T-cell (primary cell): ENCODE measurements at regions not wholly inside any gene's neighbourhood (a gene's known extent, or its start where the extent isn't known, plus 50 kb on each side); places are given as distances from the start of the nearest gene placed in this dataset.

ENCODE experiments used
- ATAC-seq, 4 experiments: fragments of 200-7000 bp in 3 of 4; fragments of 150-1000 bp in 1 of 4; cut with Tn5 transposase; replicated peaks in 1 of 4; 1 replicate in 3 of 4; 2 replicates in 1 of 4; pipeline ENCODE4 v1.10.0; 2021; ENCODE audit warnings: moderate library complexity in 3 of 4, mild to moderate bottlenecking in 2 of 4, moderate number of reproducible peaks in 1 of 4
- CTCF ChIA-PET, 2 donors: fragments of 300-600 bp; sonication (Branson Sonifier 250); formaldehyde crosslinking; loops; one replicate each; lab custom pipeline; 2022; ENCODE audit warnings: antibody characterized with exemption in 2 of 2; lab: Charles Lee
- POLR2A ChIA-PET, 2 donors: fragments of 300-600 bp; sonication (Branson Sonifier 250); formaldehyde crosslinking; loops; one replicate each; lab custom pipeline; 2022; ENCODE audit warnings: antibody characterized with exemption in 2 of 2; lab: Charles Lee
- DNase-seq, 35 experiments: peaks; one replicate each; pipeline versions ENCODE4 v3.0.0 to v3.0.0-alpha.2; 2013 to 2023
- H3K27ac ChIP-seq: one replicate; pipeline ENCODE4 v1.5.1; 2013; ENCODE audit warnings: low read length
- H3K27me3 ChIP-seq, 2 experiments: replicated peaks in 1 of 2; 1 replicate in 1 of 2; 2 replicates in 1 of 2; pipeline versions ENCODE4 v1.6.1 to v1.7.0; 2013; ENCODE audit warnings: low read length in 1 of 2, mixed read lengths in 1 of 2; ENCODE audit not compliant: control insufficient read depth in 2 of 2, insufficient read depth in 2 of 2; ENCODE audit errors: extremely low read depth in 1 of 2
- H3K36me3 ChIP-seq, 2 donors: 1 replicate in 1 of 2; 2 replicates in 1 of 2; pipeline versions ENCODE4 v1.6.1 to v1.7.0; 2013; ENCODE audit warnings: low read length in 1 of 2; ENCODE audit not compliant: control insufficient read depth in 2 of 2, insufficient read depth in 1 of 2; ENCODE audit errors: extremely low read depth in 1 of 2
- H3K4me1 ChIP-seq, 2 experiments: 1 replicate in 1 of 2; 2 replicates in 1 of 2; pipeline versions ENCODE4 v1.6.1 to v1.7.0; 2013; ENCODE audit warnings: low read length in 2 of 2, mixed read lengths in 1 of 2; ENCODE audit not compliant: insufficient read depth in 2 of 2, control insufficient read depth in 1 of 2; ENCODE audit errors: extremely low read depth in 1 of 2
- H3K4me3 ChIP-seq, 2 donors: 1 replicate in 1 of 2; 2 replicates in 1 of 2; pipeline versions ENCODE4 v1.5.1 to v1.7.0; 2013; ENCODE audit warnings: mild to moderate bottlenecking in 2 of 2, low read length in 1 of 2, moderate library complexity in 1 of 2; ENCODE audit not compliant: control insufficient read depth in 1 of 2; ENCODE audit errors: extremely low read depth in 1 of 2
- H3K9me3 ChIP-seq: 2 replicates; pipeline ENCODE4 v1.7.0; 2013
- H3K27ac Mint-ChIP-seq, 2 donors: one replicate each; pipeline ENCODE4 v1.8.0; 2020 to 2021; ENCODE audit warnings: mild to moderate bottlenecking in 2 of 2, mixed read lengths in 2 of 2
- H3K27me3 Mint-ChIP-seq, 2 donors: one replicate each; pipeline ENCODE4 v1.8.0; 2021 to 2022; ENCODE audit warnings: mixed read lengths in 2 of 2
- H3K36me3 Mint-ChIP-seq: one replicate; pipeline ENCODE4 v1.8.0; 2021; ENCODE audit warnings: mixed read lengths
- H3K4me1 Mint-ChIP-seq, 3 donors: one replicate each; pipeline ENCODE4 v1.8.0; 2020 to 2022; ENCODE audit warnings: mixed read lengths in 3 of 3, mild to moderate bottlenecking in 1 of 3
- H3K4me3 Mint-ChIP-seq, 3 donors: one replicate each; pipeline ENCODE4 v1.8.0; 2020 to 2022; ENCODE audit warnings: mild to moderate bottlenecking in 3 of 3, mixed read lengths in 3 of 3, moderate library complexity in 3 of 3
- H3K9me3 Mint-ChIP-seq, 3 donors: one replicate each; pipeline ENCODE4 v1.8.0; 2020 to 2022; ENCODE audit warnings: mixed read lengths in 3 of 3
- WGBS: methylation state at CpG from one replicate; pipeline ENCODE4 v1.1.5; 2013; ENCODE audit warnings: missing lambda C conversion rate; ENCODE audit not compliant: insufficient coverage; 5-methylcytosine and 5-hydroxymethylcytosine counted together

- ATAC-seq = no peak
- WGBS = 71% methylated on average over 1 of the region's 4 CpGs
- no peaks in the 10 kb centered on the region for H3K4me1 ChIP-seq
- no peak for DNase-seq
- Mint-ChIP-seq H3K36me3 (no peaks in the 10 kb centered on the region), H3K27ac (no peak overlapping the region), H3K9me3 (peaks cover 0 to 6% (median 3%) of the 10 kb centered on the region in 3 donors), H3K27me3 (no peaks in the 10 kb centered on the region), H3K4me3 (no peak overlapping the region), H3K4me1 (no peaks in the 10 kb centered on the region)
- no peaks in the 10 kb centered on the region for H3K36me3 ChIP-seq
- H3K4me3 ChIP-seq = no peak overlapping the region
- H3K27me3 ChIP-seq = no peaks in the 10 kb centered on the region
- no peak overlapping the region for H3K27ac ChIP-seq
- H3K9me3 ChIP-seq = no peaks in the 10 kb centered on the region
- POLR2A ChIA-PET = no interaction called here
- CTCF ChIA-PET = interaction anchor here in 1 of 2 donors (0.9 kb wide), 1 partner anchor 484 kb away, joined by 3 read pairs; no protein-coding TSS in a partner anchor
Observed at GRCh38 chr3:96192966-96193550, 621.3 kb upstream of the EPHA6 start.

- Mint-ChIP-seq H3K27ac (no peak overlapping the region), H3K9me3 (peaks cover 8 to 21% (median 21%) of the 10 kb centered on the region in 3 donors), H3K4me3 (no peak overlapping the region), H3K27me3 (no peaks in the 10 kb centered on the region), H3K36me3 (no peaks in the 10 kb centered on the region), H3K4me1 (no peaks in the 10 kb centered on the region)
- ChIA-PET POLR2A (no interaction called here), CTCF (no interaction called here)
- H3K4me1 ChIP-seq = no peaks in the 10 kb centered on the region
- no peak for DNase-seq
- H3K36me3 ChIP-seq = no peaks in the 10 kb centered on the region
- no peak overlapping the region for H3K4me3 ChIP-seq
- H3K27ac ChIP-seq = no peak overlapping the region
- H3K27me3 ChIP-seq = no peaks in the 10 kb centered on the region
- H3K9me3 ChIP-seq = no peaks in the 10 kb centered on the region
- 50% methylated on average over 1 of the region's 1 CpG for WGBS
- no peak for ATAC-seq
Observed at GRCh38 chr3:96200897-96201296, 613.5 kb upstream of the EPHA6 start.

- no peaks in the 10 kb centered on the region for H3K27me3 ChIP-seq
- H3K36me3 ChIP-seq = no peaks in the 10 kb centered on the region
- no peaks in the 10 kb centered on the region for H3K9me3 ChIP-seq
- H3K36me3 Mint-ChIP-seq = no peaks in the 10 kb centered on the region
- H3K27ac Mint-ChIP-seq = no peak overlapping the region
- no peak for ATAC-seq
- no peak overlapping the region for H3K27ac ChIP-seq
- H3K9me3 Mint-ChIP-seq = peaks cover 8 to 25% (median 21%) of the 10 kb centered on the region in 3 donors
- WGBS = 83% methylated on average over 2 of the region's 6 CpGs
- DNase-seq = no peak
- no peaks in the 10 kb centered on the region for H3K4me1 ChIP-seq
- POLR2A ChIA-PET = no interaction called here
- CTCF ChIA-PET = no interaction called here
- no peak overlapping the region for H3K4me3 ChIP-seq
- no peak overlapping the region for H3K4me3 Mint-ChIP-seq
- no peaks in the 10 kb centered on the region for H3K27me3 Mint-ChIP-seq
- no peaks in the 10 kb centered on the region for H3K4me1 Mint-ChIP-seq
Observed at GRCh38 chr3:96201463-96201862, 612.9 kb upstream of the EPHA6 start.

GRCh38 chr3:96202181-96202580 is 612.2 kb upstream of the EPHA6 start:
- CTCF ChIA-PET = no interaction called here
- DNase-seq (no peak), ATAC-seq (no peak)
- WGBS = 88% methylated on average over 1 of the region's 1 CpG
- Histone ChIP-seq H3K27ac (no peak overlapping the region), H3K36me3 (no peaks in the 10 kb centered on the region), H3K9me3 (no peaks in the 10 kb centered on the region), H3K4me3 (no peak overlapping the region), H3K27me3 (no peaks in the 10 kb centered on the region), H3K4me1 (no peaks in the 10 kb centered on the region)
- Mint-ChIP-seq H3K27ac (no peak overlapping the region), H3K9me3 (peaks cover 8 to 25% (median 21%) of the 10 kb centered on the region in 3 donors), H3K4me1 (no peaks in the 10 kb centered on the region), H3K4me3 (no peak overlapping the region), H3K27me3 (no peaks in the 10 kb centered on the region), H3K36me3 (no peaks in the 10 kb centered on the region)
- POLR2A ChIA-PET = no interaction called here

GRCh38 chr3:96209699-96210098 is 604.7 kb upstream of the EPHA6 start:
- H3K4me1 Mint-ChIP-seq = no peaks in the 10 kb centered on the region
- H3K4me3 ChIP-seq = no peak overlapping the region
- H3K9me3 ChIP-seq = no peaks in the 10 kb centered on the region
- no peak for ATAC-seq
- H3K27ac Mint-ChIP-seq = no peak overlapping the region
- no CpG with 5 or more reads among the region's 1 CpG for WGBS
- no peaks in the 10 kb centered on the region for H3K27me3 Mint-ChIP-seq
- no peaks in the 10 kb centered on the region for H3K36me3 Mint-ChIP-seq
- peaks cover 10 to 26% (median 15%) of the 10 kb centered on the region in 3 donors for H3K9me3 Mint-ChIP-seq
- H3K27me3 ChIP-seq = no peaks in the 10 kb centered on the region
- no peak overlapping the region for H3K27ac ChIP-seq
- ChIA-PET POLR2A (no interaction called here), CTCF (no interaction called here)
- no peaks in the 10 kb centered on the region for H3K36me3 ChIP-seq
- DNase-seq = no peak
- H3K4me3 Mint-ChIP-seq = no peak overlapping the region
- no peaks in the 10 kb centered on the region for H3K4me1 ChIP-seq

GRCh38 chr3:96213393-96213792 is 601.0 kb upstream of the EPHA6 start:
- H3K4me1 ChIP-seq = no peaks in the 10 kb centered on the region
- H3K4me3 ChIP-seq = no peak overlapping the region
- ChIA-PET POLR2A (no interaction called here), CTCF (no interaction called here)
- H3K27me3 ChIP-seq = no peaks in the 10 kb centered on the region
- H3K36me3 ChIP-seq = no peaks in the 10 kb centered on the region
- H3K4me1 Mint-ChIP-seq = no peaks in the 10 kb centered on the region
- no CpG with 5 or more reads among the region's 3 CpGs for WGBS
- no peak overlapping the region for H3K27ac ChIP-seq
- no peak overlapping the region for H3K27ac Mint-ChIP-seq
- no peak overlapping the region for H3K4me3 Mint-ChIP-seq
- no peaks in the 10 kb centered on the region for H3K36me3 Mint-ChIP-seq
- no peaks in the 10 kb centered on the region for H3K9me3 ChIP-seq
- ATAC-seq (no peak), DNase-seq (no peak)
- no peaks in the 10 kb centered on the region for H3K27me3 Mint-ChIP-seq
- peaks cover 20 to 42% (median 20%) of the 10 kb centered on the region in 3 donors for H3K9me3 Mint-ChIP-seq

- POLR2A ChIA-PET = no interaction called here
- no peak for ATAC-seq
- no peaks in the 10 kb centered on the region for H3K27me3 ChIP-seq
- H3K27ac Mint-ChIP-seq = no peak overlapping the region
- no peaks in the 10 kb centered on the region for H3K4me1 Mint-ChIP-seq
- H3K4me3 ChIP-seq = no peak overlapping the region
- no peaks in the 10 kb centered on the region for H3K9me3 ChIP-seq
- no peaks in the 10 kb centered on the region for H3K36me3 Mint-ChIP-seq
- no peaks in the 10 kb centered on the region for H3K36me3 ChIP-seq
- no peak overlapping the region for H3K4me3 Mint-ChIP-seq
- H3K9me3 Mint-ChIP-seq = peaks cover 17 to 38% (median 20%) of the 10 kb centered on the region in 3 donors
- no peak overlapping the region for H3K27ac ChIP-seq
- H3K4me1 ChIP-seq = no peaks in the 10 kb centered on the region
- CTCF ChIA-PET = no interaction called here
- H3K27me3 Mint-ChIP-seq = no peaks in the 10 kb centered on the region
- DNase-seq = no peak
Observed at GRCh38 chr3:96214941-96215340, 599.5 kb upstream of the EPHA6 start.
